ENCODE measurements at regions not wholly inside any gene's neighbourhood (a gene's known extent, or its start where the extent isn't known, plus 50 kb on each side); places are given as distances from the start of the nearest gene placed in this dataset.
A peak's percentile ranks its signal among the peaks of the same experiment; 100 is the strongest.

- no peak overlapping the region for H3K4me3 ChIP-seq (ENCODE audit: low read depth in 1 of 2, low read length in 2 of 2)
- H3K27ac ChIP-seq (ENCODE audit: low read depth in 2 of 2, low read length in 1 of 2), result no peak overlapping the region
- H3K4me1 ChIP-seq (ENCODE audit: control insufficient read depth in 2 of 2, insufficient read depth in 2 of 2, low read length in 1 of 2), result peaks cover 0 to 2% of the 10 kb centered on the region in 2 donors
- no peaks in the 10 kb centered on the region for H3K9me3 ChIP-seq (ENCODE audit: control insufficient read depth in 2 of 2, insufficient read depth in 1 of 2, low read depth in 1 of 2, low read length in 1 of 2)
- 76 to 78% methylated on average over 5 of the region's 5 CpGs for WGBS, 2 donors
- H3K27me3 ChIP-seq (ENCODE audit: control insufficient read depth in 1 of 2, insufficient read depth in 2 of 2, low read length in 2 of 2), result no peaks in the 10 kb centered on the region
- H3K36me3 ChIP-seq (ENCODE audit: control insufficient read depth in 2 of 2, insufficient read depth in 2 of 2, low read length in 1 of 2), result no peaks in the 10 kb centered on the region
Observed at GRCh38 chr7:42692621-42693020, 219.2 kb downstream of the C7orf25 start.

GRCh38 chr7:42690794-42691639, 220.9 kb downstream of the C7orf25 start:
- Histone ChIP-seq H3K4me3 (ENCODE audit: low read depth in 1 of 2, low read length in 2 of 2) (no peak overlapping the region), H3K4me1 (ENCODE audit: control insufficient read depth in 2 of 2, insufficient read depth in 2 of 2, low read length in 1 of 2) (peaks cover 0 to 2% of the 10 kb centered on the region in 2 donors), H3K9me3 (ENCODE audit: control insufficient read depth in 2 of 2, insufficient read depth in 1 of 2, low read depth in 1 of 2, low read length in 1 of 2) (no peaks in the 10 kb centered on the region), H3K27ac (ENCODE audit: low read depth in 2 of 2, low read length in 1 of 2) (no peak overlapping the region), H3K27me3 (ENCODE audit: control insufficient read depth in 1 of 2, insufficient read depth in 2 of 2, low read length in 2 of 2) (no peaks in the 10 kb centered on the region), H3K36me3 (ENCODE audit: control insufficient read depth in 2 of 2, insufficient read depth in 2 of 2, low read length in 1 of 2) (no peaks in the 10 kb centered on the region)
- WGBS, 2 donors, result 57 to 60% methylated on average over 11 of the region's 11 CpGs

GRCh38 chr7:42689626-42690025, 222.2 kb downstream of the C7orf25 start:
- Histone ChIP-seq H3K9me3 (ENCODE audit: control insufficient read depth in 2 of 2, insufficient read depth in 1 of 2, low read depth in 1 of 2, low read length in 1 of 2) (no peaks in the 10 kb centered on the region), H3K4me1 (ENCODE audit: control insufficient read depth in 2 of 2, insufficient read depth in 2 of 2, low read length in 1 of 2) (peaks cover 0 to 2% of the 10 kb centered on the region in 2 donors), H3K27ac (ENCODE audit: low read depth in 2 of 2, low read length in 1 of 2) (no peak overlapping the region), H3K36me3 (ENCODE audit: control insufficient read depth in 2 of 2, insufficient read depth in 2 of 2, low read length in 1 of 2) (no peaks in the 10 kb centered on the region), H3K4me3 (ENCODE audit: low read depth in 1 of 2, low read length in 2 of 2) (no peak overlapping the region), H3K27me3 (ENCODE audit: control insufficient read depth in 1 of 2, insufficient read depth in 2 of 2, low read length in 2 of 2) (no peaks in the 10 kb centered on the region)
- WGBS, 2 donors, result 58 to 70% methylated on average over 1 of the region's 1 CpG

GRCh38 chr7:42688056-42688371, 223.9 kb downstream of the C7orf25 start:
- Histone ChIP-seq H3K4me3 (ENCODE audit: low read depth in 1 of 2, low read length in 2 of 2) (no peak overlapping the region), H3K27ac (ENCODE audit: low read depth in 2 of 2, low read length in 1 of 2) (no peak overlapping the region), H3K36me3 (ENCODE audit: control insufficient read depth in 2 of 2, insufficient read depth in 2 of 2, low read length in 1 of 2) (no peaks in the 10 kb centered on the region), H3K9me3 (ENCODE audit: control insufficient read depth in 2 of 2, insufficient read depth in 1 of 2, low read depth in 1 of 2, low read length in 1 of 2) (no peaks in the 10 kb centered on the region), H3K27me3 (ENCODE audit: control insufficient read depth in 1 of 2, insufficient read depth in 2 of 2, low read length in 2 of 2) (no peaks in the 10 kb centered on the region), H3K4me1 (ENCODE audit: control insufficient read depth in 2 of 2, insufficient read depth in 2 of 2, low read length in 1 of 2) (no peaks in the 10 kb centered on the region)
- WGBS, 2 donors, result 67 to 82% methylated on average over 2 of the region's 2 CpGs

- Histone ChIP-seq H3K27ac (ENCODE audit: low read depth in 2 of 2, low read length in 1 of 2) (no peak overlapping the region), H3K27me3 (ENCODE audit: control insufficient read depth in 1 of 2, insufficient read depth in 2 of 2, low read length in 2 of 2) (no peaks in the 10 kb centered on the region), H3K4me3 (ENCODE audit: low read depth in 1 of 2, low read length in 2 of 2) (no peak overlapping the region), H3K36me3 (ENCODE audit: control insufficient read depth in 2 of 2, insufficient read depth in 2 of 2, low read length in 1 of 2) (no peaks in the 10 kb centered on the region), H3K4me1 (ENCODE audit: control insufficient read depth in 2 of 2, insufficient read depth in 2 of 2, low read length in 1 of 2) (no peaks in the 10 kb centered on the region), H3K9me3 (ENCODE audit: control insufficient read depth in 2 of 2, insufficient read depth in 1 of 2, low read depth in 1 of 2, low read length in 1 of 2) (no peaks in the 10 kb centered on the region)
- 75 to 76% methylated on average over 9 of the region's 9 CpGs for WGBS, 2 donors
Observed at GRCh38 chr7:42687211-42688055, 224.4 kb downstream of the C7orf25 start.

GRCh38 chr7:42686594-42687156, 225.2 kb downstream of the C7orf25 start:
- Histone ChIP-seq H3K4me1 (ENCODE audit: control insufficient read depth in 2 of 2, insufficient read depth in 2 of 2, low read length in 1 of 2) (no peaks in the 10 kb centered on the region), H3K36me3 (ENCODE audit: control insufficient read depth in 2 of 2, insufficient read depth in 2 of 2, low read length in 1 of 2) (no peaks in the 10 kb centered on the region), H3K27me3 (ENCODE audit: control insufficient read depth in 1 of 2, insufficient read depth in 2 of 2, low read length in 2 of 2) (no peaks in the 10 kb centered on the region), H3K4me3 (ENCODE audit: low read depth in 1 of 2, low read length in 2 of 2) (no peak overlapping the region), H3K9me3 (ENCODE audit: control insufficient read depth in 2 of 2, insufficient read depth in 1 of 2, low read depth in 1 of 2, low read length in 1 of 2) (no peaks in the 10 kb centered on the region), H3K27ac (ENCODE audit: low read depth in 2 of 2, low read length in 1 of 2) (no peak overlapping the region)
- WGBS, 2 donors, result 63 to 72% methylated on average over 12 of the region's 12 CpGs

- 67 to 78% methylated on average over 9 of the region's 9 CpGs for WGBS, 2 donors
- H3K27ac ChIP-seq (ENCODE audit: low read depth in 2 of 2, low read length in 1 of 2), result no peak overlapping the region
- H3K36me3 ChIP-seq (ENCODE audit: control insufficient read depth in 2 of 2, insufficient read depth in 2 of 2, low read length in 1 of 2), result no peaks in the 10 kb centered on the region
- no peaks in the 10 kb centered on the region for H3K27me3 ChIP-seq (ENCODE audit: control insufficient read depth in 1 of 2, insufficient read depth in 2 of 2, low read length in 2 of 2)
- H3K9me3 ChIP-seq (ENCODE audit: control insufficient read depth in 2 of 2, insufficient read depth in 1 of 2, low read depth in 1 of 2, low read length in 1 of 2), result no peaks in the 10 kb centered on the region
- no peak overlapping the region for H3K4me3 ChIP-seq (ENCODE audit: low read depth in 1 of 2, low read length in 2 of 2)
- no peaks in the 10 kb centered on the region for H3K4me1 ChIP-seq (ENCODE audit: control insufficient read depth in 2 of 2, insufficient read depth in 2 of 2, low read length in 1 of 2)
Observed at GRCh38 chr7:42685911-42686310, 226.0 kb downstream of the C7orf25 start.

- WGBS, 2 donors, result 14 to 25% methylated on average over 3 of the region's 3 CpGs
- Histone ChIP-seq H3K9me3 (ENCODE audit: control insufficient read depth in 2 of 2, insufficient read depth in 1 of 2, low read depth in 1 of 2, low read length in 1 of 2) (no peaks in the 10 kb centered on the region), H3K36me3 (ENCODE audit: control insufficient read depth in 2 of 2, insufficient read depth in 2 of 2, low read length in 1 of 2) (no peaks in the 10 kb centered on the region), H3K4me3 (ENCODE audit: low read depth in 1 of 2, low read length in 2 of 2) (no peak overlapping the region), H3K4me1 (ENCODE audit: control insufficient read depth in 2 of 2, insufficient read depth in 2 of 2, low read length in 1 of 2) (no peaks in the 10 kb centered on the region), H3K27ac (ENCODE audit: low read depth in 2 of 2, low read length in 1 of 2) (peak overlapping the region; percentile 39 to 60), H3K27me3 (ENCODE audit: control insufficient read depth in 1 of 2, insufficient read depth in 2 of 2, low read length in 2 of 2) (no peaks in the 10 kb centered on the region)
Observed at GRCh38 chr7:42677751-42678699, 233.8 kb downstream of the C7orf25 start.

GRCh38 chr7:42674541-42674940, 237.3 kb downstream of the C7orf25 start:
- Histone ChIP-seq H3K36me3 (ENCODE audit: control insufficient read depth in 2 of 2, insufficient read depth in 2 of 2, low read length in 1 of 2) (no peaks in the 10 kb centered on the region), H3K9me3 (ENCODE audit: control insufficient read depth in 2 of 2, insufficient read depth in 1 of 2, low read depth in 1 of 2, low read length in 1 of 2) (no peaks in the 10 kb centered on the region), H3K27me3 (ENCODE audit: control insufficient read depth in 1 of 2, insufficient read depth in 2 of 2, low read length in 2 of 2) (no peaks in the 10 kb centered on the region), H3K4me3 (ENCODE audit: low read depth in 1 of 2, low read length in 2 of 2) (no peak overlapping the region), H3K27ac (ENCODE audit: low read depth in 2 of 2, low read length in 1 of 2) (no peak overlapping the region), H3K4me1 (ENCODE audit: control insufficient read depth in 2 of 2, insufficient read depth in 2 of 2, low read length in 1 of 2) (no peaks in the 10 kb centered on the region)

Data from esophagus (tissue), 2 donors.